Lung microvascular endothelial cell (primary cell): ENCODE measurements at regions not wholly inside any gene's neighbourhood (a gene's known extent, or its start where the extent isn't known, plus 50 kb on each side); places are given as distances from the start of the nearest gene placed in this dataset.

Experiments
- DNase-seq, 2 donors: peaks; one replicate each; pipeline versions ENCODE4 v3.0.0 to v3.0.0-alpha.2; 2010; ENCODE audit warnings: low read depth in 2 of 2

GRCh38 chr3:77859156-77859555 is 819.3 kb downstream of the ROBO2 start:
- DNase-seq = no peak

- DNase-seq = no peak
Observed at GRCh38 chr3:77868725-77869124, 828.8 kb downstream of the ROBO2 start.

GRCh38 chr3:77869423-77869822 is 829.5 kb downstream of the ROBO2 start:
- no peak for DNase-seq

GRCh38 chr3:77871436-77871835 is 831.5 kb downstream of the ROBO2 start:
- DNase-seq = no peak

- no peak for DNase-seq
Observed at GRCh38 chr3:77873598-77873997, 833.7 kb downstream of the ROBO2 start.

- no peak for DNase-seq
Observed at GRCh38 chr3:77885381-77885780, 845.5 kb downstream of the ROBO2 start.

- DNase-seq = no peak
Observed at GRCh38 chr3:77887611-77888010, 847.7 kb downstream of the ROBO2 start.

- no peak for DNase-seq
Observed at GRCh38 chr3:77889616-77890015, 849.7 kb downstream of the ROBO2 start.

- no peak for DNase-seq
Observed at GRCh38 chr3:77898621-77899020, 858.7 kb downstream of the ROBO2 start.

GRCh38 chr3:77902675-77903074 is 862.8 kb downstream of the ROBO2 start:
- DNase-seq = no peak

GRCh38 chr3:77906102-77906709 is 866.3 kb downstream of the ROBO2 start:
- peak; percentile 4 to 43 for DNase-seq

- no peak for DNase-seq
Observed at GRCh38 chr3:77913524-77914174, 873.8 kb downstream of the ROBO2 start.

- no peak for DNase-seq
Observed at GRCh38 chr3:77915336-77915735, 875.4 kb downstream of the ROBO2 start.

GRCh38 chr3:77917225-77917624 is 877.3 kb downstream of the ROBO2 start:
- DNase-seq = no peak

- no peak for DNase-seq
Observed at GRCh38 chr3:77919244-77919643, 879.3 kb downstream of the ROBO2 start.

GRCh38 chr3:77931255-77932009 is 891.5 kb downstream of the ROBO2 start:
- no peak for DNase-seq

GRCh38 chr3:77932926-77933325 is 893.0 kb downstream of the ROBO2 start:
- DNase-seq = no peak

GRCh38 chr3:77933926-77934325 is 894.0 kb downstream of the ROBO2 start:
- DNase-seq = no peak

GRCh38 chr3:77935418-77935817 is 895.5 kb downstream of the ROBO2 start:
- no peak for DNase-seq

- no peak for DNase-seq
Observed at GRCh38 chr3:77939726-77940125, 899.8 kb downstream of the ROBO2 start.

- no peak for DNase-seq
Observed at GRCh38 chr3:77943598-77943997, 903.7 kb downstream of the ROBO2 start.

GRCh38 chr3:77945320-77945719 is 905.4 kb downstream of the ROBO2 start:
- DNase-seq = no peak

GRCh38 chr3:77947671-77948070 is 907.8 kb downstream of the ROBO2 start:
- no peak for DNase-seq
